Activated T-helper 1 cell treated with anti-CD3 and anti-CD28 coated beads, Interleukin-12 subunit alpha, Interleukin-12 subunit beta, Interleukin-2, Interleukin-4 antibody, amounts not matched to agents 30 ng/mL and 10 ng/mL and 1 ng/mL, durations not matched to agents 14 hours and 24 hours and 36 hours (primary cell): ENCODE measurements at regions not wholly inside any gene's neighbourhood (a gene's known extent, or its start where the extent isn't known, plus 50 kb on each side); places are given as distances from the start of the nearest gene placed in this dataset.

Experiments used
- DNase-seq: peaks from one replicate; pipeline ENCODE4 v3.0.0; 2021; ENCODE audit warnings: low spot score
- H3K27ac Mint-ChIP-seq: one replicate; pipeline ENCODE4 v1.8.0; 2021; ENCODE audit warnings: mild to moderate bottlenecking, mixed read lengths
- H3K27me3 Mint-ChIP-seq: one replicate; pipeline ENCODE4 v1.8.0; 2022; ENCODE audit warnings: mild to moderate bottlenecking, moderate library complexity, mixed read lengths; ENCODE audit not compliant: insufficient read depth
- H3K36me3 Mint-ChIP-seq: one replicate; pipeline ENCODE4 v1.8.0; 2021; ENCODE audit warnings: low read depth, mixed read lengths
- H3K4me1 Mint-ChIP-seq: one replicate; pipeline ENCODE4 v1.8.0; 2021; ENCODE audit warnings: low read depth, mixed read lengths
- H3K4me3 Mint-ChIP-seq: one replicate; pipeline ENCODE4 v1.8.0; 2021; ENCODE audit warnings: mild to moderate bottlenecking, moderate library complexity, mixed read lengths
- H3K9me3 Mint-ChIP-seq: one replicate; pipeline ENCODE4 v1.8.0; 2021; ENCODE audit warnings: mixed read lengths
- intact Hi-C: fragments of 100-400 bp; cut with micrococcal nuclease; formaldehyde crosslinking; loops from one replicate; pipeline ENCODE4 v1.15.1; 2024

- H3K36me3 Mint-ChIP-seq: no peaks in the 10 kb centered on the region
- intact Hi-C loops: no loop called here
- H3K4me1 Mint-ChIP-seq: peaks cover 10% of the 10 kb centered on the region
Observed at GRCh38 chr3:159859424-159859823, 129.2 kb upstream of the IL12A start.

GRCh38 chr3:159859836-159860235 is 128.8 kb upstream of the IL12A start:
- peaks cover 10% of the 10 kb centered on the region for H3K4me1 Mint-ChIP-seq
- H3K27me3 Mint-ChIP-seq: peaks cover 17% of the 10 kb centered on the region
- no peaks in the 10 kb centered on the region for H3K9me3 Mint-ChIP-seq
- H3K36me3 Mint-ChIP-seq: no peaks in the 10 kb centered on the region
- intact Hi-C loops: no loop called here
- no peak for DNase-seq
- no peak overlapping the region for H3K27ac Mint-ChIP-seq
- no peak overlapping the region for H3K4me3 Mint-ChIP-seq

More at GRCh38 chr3:159859424-159859823, 129.2 kb upstream of the IL12A start:
- Mint-ChIP-seq H3K9me3 (no peaks in the 10 kb centered on the region), H3K27ac (no peak overlapping the region), H3K27me3 (peaks cover 20% of the 10 kb centered on the region), H3K4me3 (no peak overlapping the region)
- DNase-seq: no peak

- peaks cover 17% of the 10 kb centered on the region for H3K27me3 Mint-ChIP-seq
- H3K4me3 Mint-ChIP-seq: no peak overlapping the region
- H3K4me1 Mint-ChIP-seq: peaks cover 10% of the 10 kb centered on the region
- no peaks in the 10 kb centered on the region for H3K36me3 Mint-ChIP-seq
- H3K9me3 Mint-ChIP-seq: no peaks in the 10 kb centered on the region
- H3K27ac Mint-ChIP-seq: no peak overlapping the region
- intact Hi-C loops: no loop called here
- no peak for DNase-seq
Observed at GRCh38 chr3:159860269-159861116, 128.1 kb upstream of the IL12A start.

- no peaks in the 10 kb centered on the region for H3K9me3 Mint-ChIP-seq
- no peak overlapping the region for H3K4me3 Mint-ChIP-seq
Observed at GRCh38 chr3:159861369-159861987, 127.2 kb upstream of the IL12A start.

GRCh38 chr3:159865041-159865579 is 123.5 kb upstream of the IL12A start:
- intact Hi-C loops: no loop called here
- H3K36me3 Mint-ChIP-seq: no peaks in the 10 kb centered on the region
- no peak overlapping the region for H3K4me3 Mint-ChIP-seq
- no peak for DNase-seq
- H3K27me3 Mint-ChIP-seq: peaks cover 6% of the 10 kb centered on the region
- no peak overlapping the region for H3K27ac Mint-ChIP-seq
- peaks cover 10% of the 10 kb centered on the region for H3K4me1 Mint-ChIP-seq
- H3K9me3 Mint-ChIP-seq: no peaks in the 10 kb centered on the region

More at GRCh38 chr3:159861369-159861987, 127.2 kb upstream of the IL12A start:
- peaks cover 12% of the 10 kb centered on the region for H3K27me3 Mint-ChIP-seq
- no peak overlapping the region for H3K27ac Mint-ChIP-seq
- intact Hi-C loops: no loop called here
- no peaks in the 10 kb centered on the region for H3K36me3 Mint-ChIP-seq
- no peak for DNase-seq
- H3K4me1 Mint-ChIP-seq: peaks cover 10% of the 10 kb centered on the region

GRCh38 chr3:159866201-159866746 is 122.4 kb upstream of the IL12A start:
- no peak for DNase-seq
- Mint-ChIP-seq H3K36me3 (no peaks in the 10 kb centered on the region), H3K27ac (no peak overlapping the region), H3K4me1 (peaks cover 6% of the 10 kb centered on the region), H3K9me3 (no peaks in the 10 kb centered on the region), H3K27me3 (peaks cover 6% of the 10 kb centered on the region), H3K4me3 (no peak overlapping the region)
- intact Hi-C loops: no loop called here

GRCh38 chr3:159867372-159867771 is 121.3 kb upstream of the IL12A start:
- H3K4me1 Mint-ChIP-seq: no peaks in the 10 kb centered on the region
- peaks cover 8% of the 10 kb centered on the region for H3K27me3 Mint-ChIP-seq
- H3K27ac Mint-ChIP-seq: no peak overlapping the region
- H3K36me3 Mint-ChIP-seq: no peaks in the 10 kb centered on the region
- DNase-seq: no peak
- intact Hi-C loops: no loop called here
- H3K4me3 Mint-ChIP-seq: no peak overlapping the region
- no peaks in the 10 kb centered on the region for H3K9me3 Mint-ChIP-seq

- no peaks in the 10 kb centered on the region for H3K36me3 Mint-ChIP-seq
- no peaks in the 10 kb centered on the region for H3K9me3 Mint-ChIP-seq
- intact Hi-C loops: no loop called here
- H3K4me1 Mint-ChIP-seq: no peaks in the 10 kb centered on the region
- no peak for DNase-seq
- H3K27me3 Mint-ChIP-seq: peaks cover 10% of the 10 kb centered on the region
- H3K4me3 Mint-ChIP-seq: no peak overlapping the region
- H3K27ac Mint-ChIP-seq: no peak overlapping the region
Observed at GRCh38 chr3:159870723-159871122, 117.9 kb upstream of the IL12A start.

- DNase-seq: no peak
- H3K27me3 Mint-ChIP-seq: peaks cover 12% of the 10 kb centered on the region
- no peak overlapping the region for H3K27ac Mint-ChIP-seq
- no peaks in the 10 kb centered on the region for H3K4me1 Mint-ChIP-seq
- H3K36me3 Mint-ChIP-seq: no peaks in the 10 kb centered on the region
- no peak overlapping the region for H3K4me3 Mint-ChIP-seq
- H3K9me3 Mint-ChIP-seq: no peaks in the 10 kb centered on the region
- intact Hi-C loops: no loop called here
Observed at GRCh38 chr3:159872374-159873109, 116.1 kb upstream of the IL12A start.

GRCh38 chr3:159875116-159875515 is 113.5 kb upstream of the IL12A start:
- intact Hi-C loops: no loop called here

GRCh38 chr3:159877924-159878323 is 110.7 kb upstream of the IL12A start:
- no peak overlapping the region for H3K27ac Mint-ChIP-seq
- H3K36me3 Mint-ChIP-seq: no peaks in the 10 kb centered on the region
- no peak overlapping the region for H3K4me3 Mint-ChIP-seq
- H3K9me3 Mint-ChIP-seq: no peaks in the 10 kb centered on the region
- H3K4me1 Mint-ChIP-seq: no peaks in the 10 kb centered on the region
- peaks cover 6% of the 10 kb centered on the region for H3K27me3 Mint-ChIP-seq
- intact Hi-C loops: no loop called here
- DNase-seq: no peak

More at GRCh38 chr3:159875116-159875515, 113.5 kb upstream of the IL12A start:
- Mint-ChIP-seq H3K27ac (no peak overlapping the region), H3K4me3 (no peak overlapping the region), H3K4me1 (no peaks in the 10 kb centered on the region), H3K9me3 (no peaks in the 10 kb centered on the region), H3K27me3 (peaks cover 12% of the 10 kb centered on the region), H3K36me3 (no peaks in the 10 kb centered on the region)
- no peak for DNase-seq

- H3K4me3 Mint-ChIP-seq: no peak overlapping the region
- no peaks in the 10 kb centered on the region for H3K36me3 Mint-ChIP-seq
- intact Hi-C loops: no loop called here
- H3K27me3 Mint-ChIP-seq: peaks cover 4% of the 10 kb centered on the region
- H3K27ac Mint-ChIP-seq: no peak overlapping the region
- H3K9me3 Mint-ChIP-seq: no peaks in the 10 kb centered on the region
- DNase-seq: no peak
- no peaks in the 10 kb centered on the region for H3K4me1 Mint-ChIP-seq
Observed at GRCh38 chr3:159879146-159879545, 109.5 kb upstream of the IL12A start.
